SK-N-SH (cell line): ENCODE measurements at regions not wholly inside any gene's neighbourhood (a gene's known extent, or its start where the extent isn't known, plus 50 kb on each side); places are given as distances from the start of the nearest gene placed in this dataset.

Experiments used
- CTCF ChIA-PET: fragments of 300-600, 350-600 bp; formaldehyde crosslinking; extraction: SDS; loops from one replicate; lab custom pipeline; 2021; lab: Yijun Ruan, JAX
- POLR2A ChIA-PET: fragments of 350-600 bp; sonication (Branson Sonifier 250); formaldehyde crosslinking; extraction: SDS; loops from one replicate; lab custom pipeline; 2020; ENCODE audit warnings: antibody characterized with exemption, inconsistent platforms; lab: Yijun Ruan, JAX
- DNase-seq: peaks from one replicate; pipeline ENCODE4 v3.0.0; 2012
- H2AFZ ChIP-seq: fragments of 200-600 bp; sonication (generic); 2 replicates; pipeline ENCODE4 v1.8.1; 2016; ENCODE audit warnings: antibody characterized with exemption, mild to moderate bottlenecking, low read depth
- H3F3A ChIP-seq: fragments of 200-600 bp; sonication (generic); replicated peaks from 2 replicates; pipeline ENCODE3; 2016; ENCODE audit warnings: antibody characterized with exemption, mild to moderate bottlenecking; ENCODE audit not compliant: insufficient read depth
- H3K27ac ChIP-seq, 2 experiments: fragments of 200-500 bp in 1 of 2; fragments of 200-600 bp in 1 of 2; sonication (Bioruptor generic) in 1 of 2; sonication (generic), shearing (Covaris generic) in 1 of 2; 2 replicates each; pipeline versions ENCODE4 v1.5.1 to v1.6.1; 2014 to 2016; ENCODE audit warnings: low read depth in 2 of 2, inconsistent platforms in 1 of 2, low read length in 1 of 2, mild to moderate bottlenecking in 1 of 2, mixed read lengths in 1 of 2
- H3K27me3 ChIP-seq: fragments of 200-600 bp; sonication (generic), shearing (Covaris generic); 2 replicates; pipeline ENCODE4 v1.6.1; 2016; ENCODE audit warnings: mixed run types; ENCODE audit not compliant: insufficient read depth
- H3K36me3 ChIP-seq, 2 experiments: fragments of 200-500 bp in 1 of 2; fragments of 200-600 bp in 1 of 2; sonication (Bioruptor generic) in 1 of 2; sonication (generic) in 1 of 2; replicated peaks in 1 of 2; 2 replicates each; pipeline versions ENCODE3 to v1.5.1; 2014 to 2016; ENCODE audit warnings: low read length in 1 of 2, mild to moderate bottlenecking in 1 of 2; ENCODE audit not compliant: insufficient read depth in 2 of 2, control insufficient read depth in 1 of 2
- H3K4me1 ChIP-seq, 2 experiments: fragments of 200-500 bp in 1 of 2; fragments of 200-600 bp in 1 of 2; sonication (Bioruptor generic) in 1 of 2; sonication (generic), shearing (Covaris generic) in 1 of 2; 2 replicates each; pipeline versions ENCODE4 v1.5.1 to v1.6.1; 2014 to 2016; ENCODE audit warnings: low read depth in 1 of 2, low read length in 1 of 2, mixed run types in 1 of 2; ENCODE audit not compliant: insufficient read depth in 2 of 2, control insufficient read depth in 1 of 2
- H3K4me2 ChIP-seq: fragments of 200-600 bp; sonication (generic), shearing (Covaris generic); 2 replicates; pipeline ENCODE4 v1.6.1; 2017; ENCODE audit warnings: mixed run types
- H3K4me3 ChIP-seq, 2 experiments: fragments of 200-500 bp in 1 of 2; fragments of 200-600 bp in 1 of 2; sonication (Bioruptor generic) in 1 of 2; sonication (generic), shearing (Covaris generic) in 1 of 2; 2 replicates each; pipeline versions ENCODE4 v1.5.1 to v1.8.1; 2014 to 2016; ENCODE audit warnings: low read depth in 2 of 2, inconsistent platforms in 1 of 2, low read length in 1 of 2, mild to moderate bottlenecking in 1 of 2, mixed read lengths in 1 of 2, moderate library complexity in 1 of 2
- H3K79me2 ChIP-seq: fragments of 200-600 bp; sonication (generic); 2 replicates; pipeline ENCODE4 v1.8.1; 2017; ENCODE audit warnings: mild to moderate bottlenecking; ENCODE audit not compliant: insufficient read depth
- H3K9ac ChIP-seq: fragments of 200-600 bp; sonication (generic); 2 replicates; pipeline ENCODE4 v1.6.1; 2017; ENCODE audit warnings: mixed run types
- H3K9me2 ChIP-seq: fragments of 200-600 bp; sonication (generic); 2 replicates; pipeline ENCODE4 v1.6.1; 2017; ENCODE audit warnings: mixed run types
- H3K9me3 ChIP-seq: fragments of 200-600 bp; sonication (generic); 2 replicates; pipeline ENCODE4 v1.6.1; 2017; ENCODE audit warnings: mixed run types, mild to moderate bottlenecking, moderate library complexity
- H4K20me1 ChIP-seq: fragments of 200-600 bp; sonication (generic); 2 replicates; pipeline ENCODE4 v1.6.1; 2017; ENCODE audit warnings: mild to moderate bottlenecking, mixed run types; ENCODE audit not compliant: insufficient read depth
- ELF1 ChIP-seq: IDR thresholded peaks from 2 replicates; pipeline ENCODE4 v1.4.0; 2012
- FOXJ3 ChIP-seq: sonication (generic); formaldehyde crosslinking; IDR thresholded peaks from 2 replicates; pipeline ENCODE4 v1.5.1; 2020; ENCODE audit warnings: mild to moderate bottlenecking, missing genetic modification reagents
- GABPA ChIP-seq: IDR thresholded peaks from 2 replicates; pipeline ENCODE4 v1.4.0; 2012; ENCODE audit warnings: low read depth, mild to moderate bottlenecking
- JUND ChIP-seq: IDR thresholded peaks from 2 replicates; pipeline ENCODE4 v1.4.0; 2012
- MEF2A ChIP-seq: IDR thresholded peaks from 2 replicates; pipeline ENCODE4 v1.4.0; 2012; ENCODE audit warnings: low read depth, borderline replicate concordance
- POLR2AphosphoS5 ChIP-seq: IDR thresholded peaks from 2 replicates; pipeline ENCODE4 v1.6.1; 2012; ENCODE audit warnings: low read depth, low read length
- SIN3A ChIP-seq: IDR thresholded peaks from 2 replicates; pipeline ENCODE4 v1.6.1; 2012; ENCODE audit warnings: low read depth, mild to moderate bottlenecking, low read length, moderate library complexity, borderline replicate concordance
- TAF1 ChIP-seq: IDR thresholded peaks from 2 replicates; pipeline ENCODE4 v1.6.1; 2012; ENCODE audit warnings: low read depth, mild to moderate bottlenecking, low read length, moderate library complexity, borderline replicate concordance
- TCF12 ChIP-seq: IDR thresholded peaks from 2 replicates; pipeline ENCODE4 v1.4.0; 2012
- TF ChIP-seq, protein P1 (sequence below): fragments of 200-600 bp; sonication (generic); IDR thresholded peaks from 2 replicates; pipeline ENCODE4 v1.6.1; 2017; ENCODE audit warnings: antibody characterized with exemption, mild to moderate bottlenecking, moderate library complexity
- TF ChIP-seq, protein P2 (sequence below): IDR thresholded peaks from 2 replicates; pipeline ENCODE4; 2012
- TF ChIP-seq, protein P3 (sequence below): IDR thresholded peaks from 2 replicates; pipeline ENCODE4 v1.4.0; 2012; ENCODE audit warnings: low read depth
- TF ChIP-seq, protein P4 (sequence below): IDR thresholded peaks from 2 replicates; pipeline ENCODE4 v1.4.0; 2012; ENCODE audit warnings: low read depth, borderline replicate concordance
- TF ChIP-seq, protein P5 (sequence below): IDR thresholded peaks from 2 replicates; pipeline ENCODE4 v1.6.1; 2012; ENCODE audit warnings: mild to moderate bottlenecking, low read depth, low read length, moderate library complexity

DNA sequence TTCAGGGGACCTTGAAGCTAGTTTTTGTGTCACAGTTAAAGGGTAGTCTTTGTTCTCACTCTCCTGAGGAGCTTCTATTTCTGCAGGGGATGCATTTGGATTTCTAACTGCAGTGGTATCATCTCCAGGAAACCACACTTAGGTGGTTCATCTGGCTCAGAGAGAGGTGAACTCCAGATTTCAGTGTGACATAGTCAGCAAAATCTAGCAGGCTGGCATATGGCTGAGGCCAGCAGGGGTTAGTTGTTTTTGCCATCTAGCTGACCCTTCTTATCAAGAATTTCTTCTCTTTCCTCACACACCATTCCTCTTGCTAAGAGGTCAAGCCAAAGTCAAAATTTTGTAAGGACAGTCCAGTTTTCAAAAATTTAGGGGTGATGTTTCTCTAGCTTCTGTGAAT lies 248.2 kb downstream of the REEP3 start:
- no peak overlapping the region for H3K27ac ChIP-seq
- no peaks in the 10 kb centered on the region for H3K9me2 ChIP-seq
- H3K4me1 ChIP-seq: peaks cover 2 to 8% of the 10 kb centered on the region in 2 experiments; a peak in 3 of 4 replicates
- H3K9me3 ChIP-seq: no peaks in the 10 kb centered on the region
- no peak overlapping the region for H3K4me2 ChIP-seq
- H3K9ac ChIP-seq: no peak overlapping the region
- H2AFZ ChIP-seq: no peak overlapping the region
- CTCF ChIA-PET: interaction anchor here (1.0 to 1.4 kb wide), 2 partner anchors 50 to 603 kb away, joined by 5 to 6 read pairs; no protein-coding TSS in a partner anchor
- H3K79me2 ChIP-seq: no peaks in the 10 kb centered on the region
- no peak overlapping the region for H3K4me3 ChIP-seq
- TF ChIP-seq, protein P1, sequence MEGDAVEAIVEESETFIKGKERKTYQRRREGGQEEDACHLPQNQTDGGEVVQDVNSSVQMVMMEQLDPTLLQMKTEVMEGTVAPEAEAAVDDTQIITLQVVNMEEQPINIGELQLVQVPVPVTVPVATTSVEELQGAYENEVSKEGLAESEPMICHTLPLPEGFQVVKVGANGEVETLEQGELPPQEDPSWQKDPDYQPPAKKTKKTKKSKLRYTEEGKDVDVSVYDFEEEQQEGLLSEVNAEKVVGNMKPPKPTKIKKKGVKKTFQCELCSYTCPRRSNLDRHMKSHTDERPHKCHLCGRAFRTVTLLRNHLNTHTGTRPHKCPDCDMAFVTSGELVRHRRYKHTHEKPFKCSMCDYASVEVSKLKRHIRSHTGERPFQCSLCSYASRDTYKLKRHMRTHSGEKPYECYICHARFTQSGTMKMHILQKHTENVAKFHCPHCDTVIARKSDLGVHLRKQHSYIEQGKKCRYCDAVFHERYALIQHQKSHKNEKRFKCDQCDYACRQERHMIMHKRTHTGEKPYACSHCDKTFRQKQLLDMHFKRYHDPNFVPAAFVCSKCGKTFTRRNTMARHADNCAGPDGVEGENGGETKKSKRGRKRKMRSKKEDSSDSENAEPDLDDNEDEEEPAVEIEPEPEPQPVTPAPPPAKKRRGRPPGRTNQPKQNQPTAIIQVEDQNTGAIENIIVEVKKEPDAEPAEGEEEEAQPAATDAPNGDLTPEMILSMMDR: no peak
- TF ChIP-seq SIN3A: no peak
- TF ChIP-seq, protein P2, sequence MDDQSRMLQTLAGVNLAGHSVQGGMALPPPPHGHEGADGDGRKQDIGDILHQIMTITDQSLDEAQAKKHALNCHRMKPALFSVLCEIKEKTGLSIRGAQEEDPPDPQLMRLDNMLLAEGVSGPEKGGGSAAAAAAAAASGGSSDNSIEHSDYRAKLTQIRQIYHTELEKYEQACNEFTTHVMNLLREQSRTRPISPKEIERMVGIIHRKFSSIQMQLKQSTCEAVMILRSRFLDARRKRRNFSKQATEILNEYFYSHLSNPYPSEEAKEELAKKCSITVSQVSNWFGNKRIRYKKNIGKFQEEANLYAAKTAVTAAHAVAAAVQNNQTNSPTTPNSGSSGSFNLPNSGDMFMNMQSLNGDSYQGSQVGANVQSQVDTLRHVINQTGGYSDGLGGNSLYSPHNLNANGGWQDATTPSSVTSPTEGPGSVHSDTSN: no peak
- TF ChIP-seq, protein P3, sequence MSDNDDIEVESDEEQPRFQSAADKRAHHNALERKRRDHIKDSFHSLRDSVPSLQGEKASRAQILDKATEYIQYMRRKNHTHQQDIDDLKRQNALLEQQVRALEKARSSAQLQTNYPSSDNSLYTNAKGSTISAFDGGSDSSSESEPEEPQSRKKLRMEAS: no peak
- TF ChIP-seq, protein P4, sequence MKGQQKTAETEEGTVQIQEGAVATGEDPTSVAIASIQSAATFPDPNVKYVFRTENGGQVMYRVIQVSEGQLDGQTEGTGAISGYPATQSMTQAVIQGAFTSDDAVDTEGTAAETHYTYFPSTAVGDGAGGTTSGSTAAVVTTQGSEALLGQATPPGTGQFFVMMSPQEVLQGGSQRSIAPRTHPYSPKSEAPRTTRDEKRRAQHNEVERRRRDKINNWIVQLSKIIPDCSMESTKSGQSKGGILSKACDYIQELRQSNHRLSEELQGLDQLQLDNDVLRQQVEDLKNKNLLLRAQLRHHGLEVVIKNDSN: no peak
- TF ChIP-seq ELF1: no peak
- no peak for TF ChIP-seq TAF1
- TF ChIP-seq TCF12: no peak
- TF ChIP-seq, protein P5, sequence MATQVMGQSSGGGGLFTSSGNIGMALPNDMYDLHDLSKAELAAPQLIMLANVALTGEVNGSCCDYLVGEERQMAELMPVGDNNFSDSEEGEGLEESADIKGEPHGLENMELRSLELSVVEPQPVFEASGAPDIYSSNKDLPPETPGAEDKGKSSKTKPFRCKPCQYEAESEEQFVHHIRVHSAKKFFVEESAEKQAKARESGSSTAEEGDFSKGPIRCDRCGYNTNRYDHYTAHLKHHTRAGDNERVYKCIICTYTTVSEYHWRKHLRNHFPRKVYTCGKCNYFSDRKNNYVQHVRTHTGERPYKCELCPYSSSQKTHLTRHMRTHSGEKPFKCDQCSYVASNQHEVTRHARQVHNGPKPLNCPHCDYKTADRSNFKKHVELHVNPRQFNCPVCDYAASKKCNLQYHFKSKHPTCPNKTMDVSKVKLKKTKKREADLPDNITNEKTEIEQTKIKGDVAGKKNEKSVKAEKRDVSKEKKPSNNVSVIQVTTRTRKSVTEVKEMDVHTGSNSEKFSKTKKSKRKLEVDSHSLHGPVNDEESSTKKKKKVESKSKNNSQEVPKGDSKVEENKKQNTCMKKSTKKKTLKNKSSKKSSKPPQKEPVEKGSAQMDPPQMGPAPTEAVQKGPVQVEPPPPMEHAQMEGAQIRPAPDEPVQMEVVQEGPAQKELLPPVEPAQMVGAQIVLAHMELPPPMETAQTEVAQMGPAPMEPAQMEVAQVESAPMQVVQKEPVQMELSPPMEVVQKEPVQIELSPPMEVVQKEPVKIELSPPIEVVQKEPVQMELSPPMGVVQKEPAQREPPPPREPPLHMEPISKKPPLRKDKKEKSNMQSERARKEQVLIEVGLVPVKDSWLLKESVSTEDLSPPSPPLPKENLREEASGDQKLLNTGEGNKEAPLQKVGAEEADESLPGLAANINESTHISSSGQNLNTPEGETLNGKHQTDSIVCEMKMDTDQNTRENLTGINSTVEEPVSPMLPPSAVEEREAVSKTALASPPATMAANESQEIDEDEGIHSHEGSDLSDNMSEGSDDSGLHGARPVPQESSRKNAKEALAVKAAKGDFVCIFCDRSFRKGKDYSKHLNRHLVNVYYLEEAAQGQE: no peak
- no peak for TF ChIP-seq FOXJ3 (CRISPR knock-in tag)
- TF ChIP-seq JUND: no peak
- TF ChIP-seq GABPA: no peak
- no peak for TF ChIP-seq POLR2AphosphoS5
- no peak for TF ChIP-seq MEF2A
- H4K20me1 ChIP-seq: no peaks in the 10 kb centered on the region
- no peaks in the 10 kb centered on the region for H3K36me3 ChIP-seq
- H3K27me3 ChIP-seq: no peaks in the 10 kb centered on the region; the same call in 1 of the 2 replicates
- no peaks in the 10 kb centered on the region for H3F3A ChIP-seq
- no peak for DNase-seq
- POLR2A ChIA-PET: no interaction called here
